ENCODE measurements at regions not wholly inside any gene's neighbourhood (a gene's known extent, or its start where the extent isn't known, plus 50 kb on each side); places are given as distances from the start of the nearest gene placed in this dataset.

- TF ChIP-seq NFAT5 (CRISPR knock-in tag; IDR thresholded peaks at IDR 0.05) (no peak), CREB3 (CRISPR knock-in tag; IDR thresholded peaks at IDR 0.05) (no peak), E2F5 (CRISPR knock-in tag; conservative IDR thresholded peaks at IDR 0.05) (no peak), CTCF (CRISPR knock-in tag; IDR thresholded peaks at IDR 0.05) (no peak)
Observed at GRCh38 chr11:109506115-109506514, 84.1 kb downstream of the C11orf87 start.

Measured in HepG2 (cell line).